T-cell (primary cell): ENCODE measurements at regions not wholly inside any gene's neighbourhood (a gene's known extent, or its start where the extent isn't known, plus 50 kb on each side); places are given as distances from the start of the nearest gene placed in this dataset.

Experiments
- ATAC-seq, 4 experiments: fragments of 200-7000 bp in 3 of 4; fragments of 150-1000 bp in 1 of 4; cut with Tn5 transposase; replicated peaks in 1 of 4; 1 replicate in 3 of 4; 2 replicates in 1 of 4; pipeline ENCODE4 v1.10.0; 2021; ENCODE audit warnings: moderate library complexity in 3 of 4, mild to moderate bottlenecking in 2 of 4, moderate number of reproducible peaks in 1 of 4
- CTCF ChIA-PET, 2 donors: fragments of 300-600 bp; sonication (Branson Sonifier 250); formaldehyde crosslinking; loops; one replicate each; lab custom pipeline; 2022; ENCODE audit warnings: antibody characterized with exemption in 2 of 2; lab: Charles Lee
- POLR2A ChIA-PET, 2 donors: fragments of 300-600 bp; sonication (Branson Sonifier 250); formaldehyde crosslinking; loops; one replicate each; lab custom pipeline; 2022; ENCODE audit warnings: antibody characterized with exemption in 2 of 2; lab: Charles Lee
- DNase-seq, 35 experiments: peaks; one replicate each; pipeline versions ENCODE4 v3.0.0 to v3.0.0-alpha.2; 2013 to 2023
- H3K27ac ChIP-seq: one replicate; pipeline ENCODE4 v1.5.1; 2013; ENCODE audit warnings: low read length
- H3K27me3 ChIP-seq, 2 experiments: replicated peaks in 1 of 2; 1 replicate in 1 of 2; 2 replicates in 1 of 2; pipeline versions ENCODE4 v1.6.1 to v1.7.0; 2013; ENCODE audit warnings: low read length in 1 of 2, mixed read lengths in 1 of 2; ENCODE audit not compliant: control insufficient read depth in 2 of 2, insufficient read depth in 2 of 2; ENCODE audit errors: extremely low read depth in 1 of 2
- H3K36me3 ChIP-seq, 2 donors: 1 replicate in 1 of 2; 2 replicates in 1 of 2; pipeline versions ENCODE4 v1.6.1 to v1.7.0; 2013; ENCODE audit warnings: low read length in 1 of 2; ENCODE audit not compliant: control insufficient read depth in 2 of 2, insufficient read depth in 1 of 2; ENCODE audit errors: extremely low read depth in 1 of 2
- H3K4me1 ChIP-seq, 2 experiments: 1 replicate in 1 of 2; 2 replicates in 1 of 2; pipeline versions ENCODE4 v1.6.1 to v1.7.0; 2013; ENCODE audit warnings: low read length in 2 of 2, mixed read lengths in 1 of 2; ENCODE audit not compliant: insufficient read depth in 2 of 2, control insufficient read depth in 1 of 2; ENCODE audit errors: extremely low read depth in 1 of 2
- H3K4me3 ChIP-seq, 2 donors: 1 replicate in 1 of 2; 2 replicates in 1 of 2; pipeline versions ENCODE4 v1.5.1 to v1.7.0; 2013; ENCODE audit warnings: mild to moderate bottlenecking in 2 of 2, low read length in 1 of 2, moderate library complexity in 1 of 2; ENCODE audit not compliant: control insufficient read depth in 1 of 2; ENCODE audit errors: extremely low read depth in 1 of 2
- H3K9me3 ChIP-seq: 2 replicates; pipeline ENCODE4 v1.7.0; 2013
- H3K27ac Mint-ChIP-seq, 2 donors: one replicate each; pipeline ENCODE4 v1.8.0; 2020 to 2021; ENCODE audit warnings: mild to moderate bottlenecking in 2 of 2, mixed read lengths in 2 of 2
- H3K27me3 Mint-ChIP-seq, 2 donors: one replicate each; pipeline ENCODE4 v1.8.0; 2021 to 2022; ENCODE audit warnings: mixed read lengths in 2 of 2
- H3K36me3 Mint-ChIP-seq: one replicate; pipeline ENCODE4 v1.8.0; 2021; ENCODE audit warnings: mixed read lengths
- H3K4me1 Mint-ChIP-seq, 3 donors: one replicate each; pipeline ENCODE4 v1.8.0; 2020 to 2022; ENCODE audit warnings: mixed read lengths in 3 of 3, mild to moderate bottlenecking in 1 of 3
- H3K4me3 Mint-ChIP-seq, 3 donors: one replicate each; pipeline ENCODE4 v1.8.0; 2020 to 2022; ENCODE audit warnings: mild to moderate bottlenecking in 3 of 3, mixed read lengths in 3 of 3, moderate library complexity in 3 of 3
- H3K9me3 Mint-ChIP-seq, 3 donors: one replicate each; pipeline ENCODE4 v1.8.0; 2020 to 2022; ENCODE audit warnings: mixed read lengths in 3 of 3
- WGBS: methylation state at CpG from one replicate; pipeline ENCODE4 v1.1.5; 2013; ENCODE audit warnings: missing lambda C conversion rate; ENCODE audit not compliant: insufficient coverage; 5-methylcytosine and 5-hydroxymethylcytosine counted together

GRCh38 chr3:144096016-144096415, 124.4 kb downstream of the DIPK2A start:
- Mint-ChIP-seq H3K9me3 (no peaks in the 10 kb centered on the region), H3K4me1 (no peaks in the 10 kb centered on the region), H3K27me3 (peaks cover 1 to 3% of the 10 kb centered on the region in 2 donors), H3K36me3 (no peaks in the 10 kb centered on the region), H3K27ac (no peak overlapping the region), H3K4me3 (no peak overlapping the region)
- Histone ChIP-seq H3K9me3 (no peaks in the 10 kb centered on the region), H3K36me3 (no peaks in the 10 kb centered on the region), H3K27me3 (peaks cover 0 to 10% of the 10 kb centered on the region in 2 experiments), H3K27ac (no peak overlapping the region), H3K4me1 (no peaks in the 10 kb centered on the region), H3K4me3 (no peak overlapping the region)
- ChIA-PET POLR2A (no interaction called here), CTCF (no interaction called here)
- DNase-seq (no peak), ATAC-seq (no peak)
- WGBS = no CpG with 5 or more reads among the region's 3 CpGs

GRCh38 chr3:144097163-144097562, 125.5 kb downstream of the DIPK2A start:
- Histone ChIP-seq H3K9me3 (no peaks in the 10 kb centered on the region), H3K27ac (no peak overlapping the region), H3K36me3 (no peaks in the 10 kb centered on the region), H3K4me3 (no peak overlapping the region), H3K4me1 (no peaks in the 10 kb centered on the region), H3K27me3 (peaks cover 0 to 10% of the 10 kb centered on the region in 2 experiments)
- POLR2A ChIA-PET = no interaction called here
- Mint-ChIP-seq H3K36me3 (no peaks in the 10 kb centered on the region), H3K27ac (no peak overlapping the region), H3K27me3 (peaks cover 1 to 3% of the 10 kb centered on the region in 2 donors), H3K4me3 (no peak overlapping the region), H3K9me3 (no peaks in the 10 kb centered on the region), H3K4me1 (no peaks in the 10 kb centered on the region)
- ATAC-seq (no peak), DNase-seq (no peak)
- WGBS = no CpG with 5 or more reads among the region's 2 CpGs
- CTCF ChIA-PET = interaction anchor here in 1 of 2 donors (0.6 kb wide), 1 partner anchor 24 kb away, joined by 3 read pairs; no protein-coding TSS in a partner anchor

GRCh38 chr3:144098691-144099090, 127.1 kb downstream of the DIPK2A start:
- ChIA-PET POLR2A (no interaction called here), CTCF (no interaction called here)
- ATAC-seq (no peak), DNase-seq (no peak)
- Mint-ChIP-seq H3K9me3 (no peaks in the 10 kb centered on the region), H3K27me3 (peaks cover 1 to 3% of the 10 kb centered on the region in 2 donors), H3K4me3 (no peak overlapping the region), H3K27ac (no peak overlapping the region), H3K4me1 (no peaks in the 10 kb centered on the region), H3K36me3 (no peaks in the 10 kb centered on the region)
- Histone ChIP-seq H3K27me3 (peaks cover 0 to 10% of the 10 kb centered on the region in 2 experiments), H3K4me1 (no peaks in the 10 kb centered on the region), H3K9me3 (no peaks in the 10 kb centered on the region), H3K36me3 (no peaks in the 10 kb centered on the region), H3K4me3 (no peak overlapping the region), H3K27ac (no peak overlapping the region)
- WGBS = 98% methylated on average over 7 of the region's 7 CpGs

DNA sequence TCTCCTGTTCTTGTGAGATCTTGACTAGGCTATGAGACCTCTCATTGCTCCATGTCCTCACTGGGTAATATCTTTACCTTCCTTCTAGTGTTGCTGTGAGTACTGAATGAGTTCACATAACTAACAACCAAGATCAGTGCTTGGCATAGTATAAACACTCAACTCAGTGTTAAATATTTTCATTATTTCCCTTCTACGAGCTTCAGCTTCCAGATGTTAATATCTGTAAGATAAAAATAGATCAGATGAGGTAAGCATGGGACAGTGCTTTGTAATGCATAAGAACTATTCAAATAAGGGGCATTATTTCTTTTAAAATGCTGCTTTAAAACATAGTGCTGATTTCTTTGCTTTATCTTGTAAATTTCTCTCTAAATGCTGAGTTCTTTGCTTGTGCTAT, 130.8 kb downstream of the DIPK2A start:
- Histone ChIP-seq H3K4me3 (no peak overlapping the region), H3K36me3 (no peaks in the 10 kb centered on the region), H3K27me3 (peaks cover 0 to 5% of the 10 kb centered on the region in 2 experiments), H3K4me1 (no peaks in the 10 kb centered on the region), H3K27ac (no peak overlapping the region), H3K9me3 (no peaks in the 10 kb centered on the region)
- peaks cover 0 to 4% of the 10 kb centered on the region in 2 donors for H3K27me3 Mint-ChIP-seq
- H3K36me3 Mint-ChIP-seq = no peaks in the 10 kb centered on the region
- ATAC-seq = no peak
- ChIA-PET CTCF (no interaction called here), POLR2A (interaction anchor here in 1 of 2 donors (0.6 to 0.7 kb wide), 2 partner anchors 924 to 1594 kb away, joined by 3 to 4 read pairs; no protein-coding TSS in a partner anchor)
- DNase-seq = no peak
- no CpG with 5 or more reads among the region's 1 CpG for WGBS
- no peak overlapping the region for H3K4me3 Mint-ChIP-seq
- H3K27ac Mint-ChIP-seq = no peak overlapping the region
- no peaks in the 10 kb centered on the region for H3K4me1 Mint-ChIP-seq
- H3K9me3 Mint-ChIP-seq = no peaks in the 10 kb centered on the region

GRCh38 chr3:144104186-144104585, 132.6 kb downstream of the DIPK2A start:
- H3K4me3 ChIP-seq = no peak overlapping the region
- peaks cover 0 to 4% of the 10 kb centered on the region in 2 donors for H3K27me3 Mint-ChIP-seq
- ChIA-PET POLR2A (no interaction called here), CTCF (no interaction called here)
- H3K27me3 ChIP-seq = peaks cover 0 to 3% of the 10 kb centered on the region in 2 experiments
- H3K9me3 Mint-ChIP-seq = no peaks in the 10 kb centered on the region
- no peaks in the 10 kb centered on the region for H3K36me3 ChIP-seq
- no peak for ATAC-seq
- no peak overlapping the region for H3K4me3 Mint-ChIP-seq
- no peaks in the 10 kb centered on the region for H3K4me1 ChIP-seq
- no peak overlapping the region for H3K27ac Mint-ChIP-seq
- no CpG with 5 or more reads among the region's 3 CpGs for WGBS
- H3K4me1 Mint-ChIP-seq = no peaks in the 10 kb centered on the region
- no peak for DNase-seq
- no peaks in the 10 kb centered on the region for H3K9me3 ChIP-seq
- H3K27ac ChIP-seq = no peak overlapping the region
- no peaks in the 10 kb centered on the region for H3K36me3 Mint-ChIP-seq

GRCh38 chr3:144104679-144105078, 133.1 kb downstream of the DIPK2A start:
- no peaks in the 10 kb centered on the region for H3K36me3 Mint-ChIP-seq
- no peaks in the 10 kb centered on the region for H3K9me3 Mint-ChIP-seq
- peaks cover 0 to 2% (median 0%) of the 10 kb centered on the region in 3 donors for H3K4me1 Mint-ChIP-seq
- POLR2A ChIA-PET = no interaction called here
- ATAC-seq (no peak), DNase-seq (no peak)
- no CpG with 5 or more reads among the region's 1 CpG for WGBS
- H3K27me3 ChIP-seq = no peaks in the 10 kb centered on the region
- H3K27me3 Mint-ChIP-seq = peaks cover 0 to 4% of the 10 kb centered on the region in 2 donors
- no peaks in the 10 kb centered on the region for H3K9me3 ChIP-seq
- no peak overlapping the region for H3K4me3 Mint-ChIP-seq
- no peak overlapping the region for H3K4me3 ChIP-seq
- no peaks in the 10 kb centered on the region for H3K36me3 ChIP-seq
- CTCF ChIA-PET = no interaction called here
- H3K4me1 ChIP-seq = no peaks in the 10 kb centered on the region
- no peak overlapping the region for H3K27ac ChIP-seq
- no peak overlapping the region for H3K27ac Mint-ChIP-seq

DNA sequence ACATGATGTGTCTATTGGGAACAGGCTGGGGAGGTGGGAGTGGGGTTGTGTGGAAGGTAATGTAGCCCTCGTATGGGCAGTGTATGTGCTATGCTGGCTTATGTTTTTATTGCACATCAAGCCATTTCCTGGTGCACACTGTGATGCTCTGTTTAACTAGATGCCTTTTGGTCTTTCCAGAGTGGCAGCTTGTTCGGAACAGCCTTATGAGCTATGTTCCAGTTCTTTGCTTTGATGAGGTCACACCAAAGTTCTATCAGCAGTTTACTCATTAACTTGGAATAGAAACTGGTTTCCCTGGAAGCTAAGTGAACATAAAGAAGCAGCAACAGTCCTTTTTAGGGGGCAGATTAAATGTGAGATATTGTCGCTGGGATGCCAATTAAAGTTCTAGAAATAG, 133.9 kb downstream of the DIPK2A start:
- no peaks in the 10 kb centered on the region for H3K9me3 ChIP-seq
- Mint-ChIP-seq H3K9me3 (no peaks in the 10 kb centered on the region), H3K4me1 (peaks cover 0 to 8% (median 0%) of the 10 kb centered on the region in 3 donors), H3K36me3 (no peaks in the 10 kb centered on the region), H3K4me3 (no peak overlapping the region), H3K27me3 (peaks cover 0 to 4% of the 10 kb centered on the region in 2 donors), H3K27ac (no peak overlapping the region)
- no peak overlapping the region for H3K4me3 ChIP-seq
- POLR2A ChIA-PET = no interaction called here
- no peaks in the 10 kb centered on the region for H3K27me3 ChIP-seq
- 89% methylated on average over 2 of the region's 3 CpGs for WGBS
- H3K27ac ChIP-seq = no peak overlapping the region
- no peaks in the 10 kb centered on the region for H3K4me1 ChIP-seq
- H3K36me3 ChIP-seq = no peaks in the 10 kb centered on the region
- CTCF ChIA-PET = no interaction called here
- DNase-seq = no peak
- no peak for ATAC-seq
